Spleen (tissue), 11 donors: ENCODE measurements at regions not wholly inside any gene's neighbourhood (a gene's known extent, or its start where the extent isn't known, plus 50 kb on each side); places are given as distances from the start of the nearest gene placed in this dataset.

ENCODE experiments used
- DNase-seq: peaks from one replicate; pipeline ENCODE4 v3.0.0-alpha.2; 2020
- H3K27ac ChIP-seq, 8 donors: fragments of 200-600 bp; sonication (generic) in 7 of 8; 1 replicate in 4 of 8; 2 replicates in 4 of 8; pipeline versions ENCODE4 v1.5.0 to v1.8.0; 2016 to 2021; ENCODE audit warnings: inconsistent platforms in 4 of 8, mild to moderate bottlenecking in 4 of 8, moderate library complexity in 1 of 8
- H3K27me3 ChIP-seq, 7 donors: fragments of 200-600 bp; sonication (generic) in 6 of 7; replicated peaks in 1 of 7; 1 replicate in 4 of 7; 2 replicates in 3 of 7; pipeline versions ENCODE4 v1.5.0 to v1.8.0; 2016 to 2021; ENCODE audit warnings: inconsistent platforms in 3 of 7, mild to moderate bottlenecking in 1 of 7
- H3K36me3 ChIP-seq, 6 donors: fragments of 200-600 bp; sonication (generic) in 5 of 6; 1 replicate in 4 of 6; 2 replicates in 2 of 6; pipeline versions ENCODE4 v1.5.0 to v1.8.0; 2016 to 2021; ENCODE audit warnings: inconsistent platforms in 2 of 6
- H3K4me1 ChIP-seq, 6 donors: fragments of 200-600 bp; sonication (generic) in 5 of 6; 1 replicate in 3 of 6; 2 replicates in 3 of 6; pipeline versions ENCODE4 v1.5.0 to v1.8.0; 2016 to 2021; ENCODE audit warnings: inconsistent platforms in 3 of 6
- H3K4me3 ChIP-seq, 8 donors: fragments of 200-600 bp; sonication (generic) in 7 of 8; 1 replicate in 4 of 8; 2 replicates in 4 of 8; pipeline versions ENCODE4 v1.5.0 to v1.8.0; 2016 to 2021; ENCODE audit warnings: inconsistent platforms in 4 of 8, mild to moderate bottlenecking in 4 of 8, moderate library complexity in 2 of 8
- H3K9me3 ChIP-seq, 8 donors: fragments of 200-600 bp; sonication (generic) in 7 of 8; 1 replicate in 4 of 8; 2 replicates in 4 of 8; pipeline versions ENCODE4 v1.5.0 to v1.8.0; 2016 to 2021; ENCODE audit warnings: inconsistent platforms in 4 of 8
- CTCF ChIP-seq, 11 experiments: fragments of 200-600 bp in 7 of 11; fragments of 450-650 bp in 4 of 11; sonication (generic) in 4 of 11; IDR thresholded peaks in 8 of 11; conservative IDR thresholded peaks in 3 of 11; 1 replicate in 7 of 11; 2 replicates in 4 of 11; pipeline versions ENCODE4 v1.4.0 to v1.8.0; 2016 to 2021; ENCODE audit warnings: antibody characterized with exemption in 11 of 11, inconsistent platforms in 4 of 11, mild to moderate bottlenecking in 1 of 11
- POLR2A ChIP-seq, 3 donors: fragments of 450-650 bp; IDR thresholded peaks; one replicate each; pipeline ENCODE4 v1.5.1; 2017; ENCODE audit warnings: antibody characterized with exemption in 3 of 3, mild to moderate bottlenecking in 1 of 3
- POLR2AphosphoS5 ChIP-seq, 3 donors: sonication (generic); formaldehyde crosslinking; IDR thresholded peaks; one replicate each; pipeline ENCODE4 v1.5.1; 2017; ENCODE audit warnings: antibody characterized with exemption in 3 of 3
- whole genome bisulfite sequencing, 5 donors: extraction: QIAGEN DNeasy Blood & Tissue Kit in 3 of 5; methylation state at CpG; one replicate each; pipeline versions ENCODE4 v1.1.5 to v1.1.7; 2013 to 2018; 5-methylcytosine and 5-hydroxymethylcytosine counted together
- intact Hi-C: fragments of 100-400 bp; cut with DNase I; formaldehyde crosslinking; loops from one replicate; pipeline ENCODE4 v1.15.0; 2023; ENCODE audit warnings: low total_unique reads
- donor health status: healthy with polysubstance abuse.
- donor health status: DM: no; HTN: no; CAD: no; lungs with moderate emphysema.
- donor health status: DM: no; HTN: no; CAD: no.
- donor health status: Bipolar disorder and iron deficiency.
- donor health status: healthy.
- donor health status: DM: no; HTN: no; CAD: no.
- donor health status: DM: yes; HTN: yes; CAD: no.

DNA sequence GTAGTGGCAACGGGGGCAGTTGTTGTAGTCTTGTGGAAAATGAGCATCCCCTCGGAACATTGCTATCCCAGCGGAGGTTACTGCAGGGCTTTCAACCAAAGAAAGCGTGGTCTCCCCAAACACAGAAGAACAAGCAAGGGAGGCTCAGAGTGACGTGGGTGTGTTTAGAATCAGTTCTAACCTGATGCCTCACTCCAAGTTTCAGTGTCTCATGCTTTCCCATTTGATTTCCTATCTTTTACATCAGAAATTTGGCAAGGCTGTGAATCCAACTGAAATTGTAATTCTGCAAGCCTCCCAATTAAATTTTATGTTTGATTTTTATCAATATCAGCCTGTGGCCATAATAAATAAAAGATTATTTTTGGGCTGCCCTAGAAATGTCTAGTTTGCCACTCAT lies 156.1 kb upstream of the LNX1 start:
- no peaks in the 10 kb centered on the region for H3K36me3 ChIP-seq
- no peak overlapping the region for H3K4me3 ChIP-seq
- peaks cover 0 to 8% (median 0%) of the 10 kb centered on the region in 6 donors for H3K4me1 ChIP-seq
- peaks cover 0 to 5% (median 0%) of the 10 kb centered on the region in 8 donors for H3K9me3 ChIP-seq
- 86 to 91% (median 88%) methylated on average over 5 of the region's 5 CpGs for WGBS, 5 donors
- TF ChIP-seq POLR2A (IDR thresholded peaks at IDR 0.05): no peak
- no peak for TF ChIP-seq CTCF (IDR thresholded peaks at IDR 0.05 in 8 of 11, conservative IDR thresholded peaks at IDR 0.05 in 3 of 11)
- TF ChIP-seq POLR2AphosphoS5 (IDR thresholded peaks at IDR 0.05): no peak
- no peaks in the 10 kb centered on the region for H3K27me3 ChIP-seq
- intact Hi-C loops: no loop called here
- H3K27ac ChIP-seq: no peak overlapping the region
- DNase-seq: no peak

DNA sequence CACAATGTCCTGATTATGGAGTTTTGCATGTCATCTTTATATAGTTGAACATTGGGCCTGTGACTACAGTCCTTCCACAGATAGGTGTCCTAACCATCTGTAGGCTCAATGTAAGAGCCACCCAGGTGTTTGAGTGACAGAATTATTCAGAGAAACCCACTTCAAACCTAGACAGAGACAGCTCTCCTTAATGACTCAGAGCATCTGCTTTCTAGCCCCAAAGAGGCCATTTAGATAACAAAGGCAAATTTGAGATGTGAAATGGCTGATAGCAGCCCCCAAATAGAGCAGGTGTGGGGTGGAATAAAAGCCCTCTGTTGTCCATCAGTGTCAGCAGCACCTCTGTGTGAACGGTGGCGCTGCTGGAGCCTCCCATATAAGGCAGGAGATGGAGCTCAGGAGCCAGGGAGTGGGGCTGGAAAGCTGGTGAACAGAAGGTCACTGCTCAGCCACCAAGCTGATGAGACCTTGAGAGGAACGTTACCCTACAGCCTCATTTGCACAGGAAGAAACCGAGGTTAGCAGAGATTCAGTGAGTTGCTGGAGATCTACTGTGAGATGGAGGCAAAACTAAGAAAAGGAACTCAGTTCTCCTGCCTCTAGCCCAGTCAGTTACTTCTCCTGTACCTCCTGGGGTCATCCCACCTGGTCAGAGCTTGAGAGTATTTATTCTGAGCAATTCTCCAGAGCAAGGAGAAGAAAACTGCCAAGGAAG lies 153.3 kb upstream of the LNX1 start:
- H3K27me3 ChIP-seq: no peaks in the 10 kb centered on the region
- no peak overlapping the region for H3K4me3 ChIP-seq
- H3K36me3 ChIP-seq: no peaks in the 10 kb centered on the region
- peaks cover 0 to 8% (median 0%) of the 10 kb centered on the region in 6 donors for H3K4me1 ChIP-seq
- intact Hi-C loops: no loop called here
- TF ChIP-seq CTCF (IDR thresholded peaks at IDR 0.05 in 8 of 11, conservative IDR thresholded peaks at IDR 0.05 in 3 of 11) (no peak), POLR2AphosphoS5 (IDR thresholded peaks at IDR 0.05) (no peak), POLR2A (IDR thresholded peaks at IDR 0.05) (no peak)
- WGBS, 5 donors: 42 to 54% (median 47%) methylated on average over 4 of the region's 4 CpGs
- DNase-seq: no peak
- no peak overlapping the region for H3K27ac ChIP-seq
- peaks cover 0 to 5% (median 0%) of the 10 kb centered on the region in 8 donors for H3K9me3 ChIP-seq

- H3K36me3 ChIP-seq: no peaks in the 10 kb centered on the region
- DNase-seq: no peak
- H3K9me3 ChIP-seq: no peaks in the 10 kb centered on the region
- no peaks in the 10 kb centered on the region for H3K27me3 ChIP-seq
- WGBS, 5 donors: 52 to 67% (median 56%) methylated on average over 3 of the region's 3 CpGs
- no peak for TF ChIP-seq POLR2A (IDR thresholded peaks at IDR 0.05)
- no peak for TF ChIP-seq CTCF (IDR thresholded peaks at IDR 0.05 in 8 of 11, conservative IDR thresholded peaks at IDR 0.05 in 3 of 11)
- TF ChIP-seq POLR2AphosphoS5 (IDR thresholded peaks at IDR 0.05): no peak
- peaks cover 0 to 10% (median 0%) of the 10 kb centered on the region in 6 donors for H3K4me1 ChIP-seq
- intact Hi-C loops: no loop called here
- no peak overlapping the region for H3K4me3 ChIP-seq
- peak overlapping the region in 1 of 8 donors; percentile 30 for H3K27ac ChIP-seq
These were observed 143.5 kb upstream of the LNX1 start for GRCh38 chr4:53734584-53735353.

DNA sequence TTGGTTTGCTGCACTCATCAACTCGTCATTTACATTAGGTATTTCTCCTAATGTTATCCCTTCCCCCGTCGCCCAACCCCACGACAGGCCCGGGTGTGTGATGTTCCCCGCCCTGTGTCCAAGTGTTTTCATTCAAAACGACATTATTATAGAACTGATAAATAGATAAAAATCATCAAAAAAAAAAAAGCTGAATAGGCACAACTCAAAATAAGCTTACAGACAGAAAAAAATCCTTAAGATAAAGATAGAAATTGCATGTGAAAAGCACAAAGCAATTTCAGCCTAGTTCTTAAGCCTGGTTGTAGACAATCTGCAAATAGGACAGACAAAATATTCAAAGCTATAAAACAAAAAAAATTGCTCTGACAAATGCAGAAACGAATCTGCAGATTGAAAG lies 142.9 kb upstream of the LNX1 start:
- intact Hi-C loops: no loop called here
- H3K4me3 ChIP-seq: no peak overlapping the region
- H3K9me3 ChIP-seq: no peaks in the 10 kb centered on the region
- 74 to 83% (median 79%) methylated on average over 8 of the region's 8 CpGs for WGBS, 5 donors
- H3K4me1 ChIP-seq: peaks cover 0 to 10% (median 0%) of the 10 kb centered on the region in 6 donors
- no peak for DNase-seq
- no peak overlapping the region for H3K27ac ChIP-seq
- H3K27me3 ChIP-seq: no peaks in the 10 kb centered on the region
- H3K36me3 ChIP-seq: no peaks in the 10 kb centered on the region
- TF ChIP-seq POLR2A (IDR thresholded peaks at IDR 0.05): no peak
- TF ChIP-seq POLR2AphosphoS5 (IDR thresholded peaks at IDR 0.05): no peak
- TF ChIP-seq CTCF (IDR thresholded peaks at IDR 0.05 in 8 of 11, conservative IDR thresholded peaks at IDR 0.05 in 3 of 11): no peak
